HG03066 (cell line): ENCODE measurements at regions not wholly inside any gene's neighbourhood (a gene's known extent, or its start where the extent isn't known, plus 50 kb on each side); places are given as distances from the start of the nearest gene placed in this dataset.
"Not testable (repeated sequence)": the region's sequence is repeated elsewhere in the genome, so short reads cannot be mapped to it uniquely, and the experiment has no call there.

Experiments used
- ATAC-seq: cut with Tn5 transposase; IDR thresholded peaks from one replicate; pipeline ENCODE4 v1.9.1; 2021; ENCODE audit warnings: low read depth; ENCODE audit not compliant: unreplicated experiment

GRCh38 chr5:100066020-100066419 lies 469.2 kb upstream of the FAM174A start:
- ATAC-seq = not testable (repeated sequence)

GRCh38 chr5:100043475-100043874 lies 491.7 kb upstream of the FAM174A start:
- no peak for ATAC-seq

GRCh38 chr5:100026606-100027005 lies 508.6 kb upstream of the FAM174A start:
- no peak for ATAC-seq

GRCh38 chr5:100023536-100023935 lies 511.6 kb upstream of the FAM174A start:
- ATAC-seq = no peak

- no peak for ATAC-seq
Measured at GRCh38 chr5:100017520-100018262, 517.5 kb upstream of the FAM174A start.

GRCh38 chr5:100013305-100013704 lies 521.9 kb upstream of the FAM174A start:
- not testable (repeated sequence) for ATAC-seq

GRCh38 chr5:100011160-100011559 lies 524.0 kb upstream of the FAM174A start:
- not testable (repeated sequence) for ATAC-seq

GRCh38 chr5:100004969-100005368 lies 530.2 kb upstream of the FAM174A start:
- no peak for ATAC-seq

- ATAC-seq = no peak
Measured at GRCh38 chr5:99998319-99998718, 536.9 kb upstream of the FAM174A start.

GRCh38 chr5:99995407-99995806 lies 539.8 kb upstream of the FAM174A start:
- no peak for ATAC-seq

- ATAC-seq = no peak
Measured at GRCh38 chr5:99973779-99974178, 561.4 kb upstream of the FAM174A start.

- ATAC-seq = no peak
Measured at GRCh38 chr5:99955962-99956361, 579.2 kb upstream of the FAM174A start.

- no peak for ATAC-seq
Measured at GRCh38 chr5:99955006-99955405, 580.2 kb upstream of the FAM174A start.

- ATAC-seq = no peak
Measured at GRCh38 chr5:99949969-99950524, 585.1 kb upstream of the FAM174A start.

- no peak for ATAC-seq
Measured at GRCh38 chr5:99949361-99949760, 585.8 kb upstream of the FAM174A start.

GRCh38 chr5:99948850-99949249 lies 586.3 kb upstream of the FAM174A start:
- ATAC-seq = no peak

GRCh38 chr5:99945478-99946442 lies 589.4 kb upstream of the FAM174A start:
- no peak for ATAC-seq

- no peak for ATAC-seq
Measured at GRCh38 chr5:99940540-99940939, 594.6 kb upstream of the FAM174A start.

GRCh38 chr5:99936911-99937310 lies 598.3 kb upstream of the FAM174A start:
- no peak for ATAC-seq

- ATAC-seq = no peak
Measured at GRCh38 chr5:99929806-99930135, 605.4 kb upstream of the FAM174A start.

- no peak for ATAC-seq
Measured at GRCh38 chr5:99929067-99929805, 605.9 kb upstream of the FAM174A start.
